HG02610 (cell line): ENCODE measurements at regions not wholly inside any gene's neighbourhood (a gene's known extent, or its start where the extent isn't known, plus 50 kb on each side); places are given as distances from the start of the nearest gene placed in this dataset.
A peak's percentile ranks its signal among the peaks of the same experiment; 100 is the strongest.
"Not testable (repeated sequence)": the region's sequence is repeated elsewhere in the genome, so short reads cannot be mapped to it uniquely, and the experiment has no call there.

Experiments
- ATAC-seq: cut with Tn5 transposase; IDR thresholded peaks from one replicate; pipeline ENCODE4 v1.9.1; 2021; ENCODE audit warnings: mild to moderate bottlenecking, moderate library complexity; ENCODE audit not compliant: unreplicated experiment

DNA sequence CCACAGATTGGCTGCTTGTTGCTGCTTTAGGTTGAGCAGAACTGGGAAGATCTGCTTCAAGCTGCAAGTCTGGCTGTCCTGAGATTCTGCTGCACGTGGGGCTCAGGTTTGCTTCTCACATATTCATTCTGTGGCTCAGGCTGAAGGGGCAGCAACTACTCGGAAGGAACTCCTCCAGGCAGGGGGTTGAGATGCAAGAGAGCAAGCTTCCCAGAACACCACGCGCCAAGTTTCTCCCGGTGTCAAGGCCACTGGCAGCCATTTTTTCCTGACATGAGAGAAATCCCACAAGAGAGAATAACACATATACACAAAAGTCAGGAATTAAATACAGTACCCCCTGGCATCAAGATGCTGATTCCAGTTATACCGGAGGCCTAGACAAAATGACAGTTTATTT lies 887.6 kb upstream of the SLC10A2 start:
- no peak for ATAC-seq

- no peak for ATAC-seq
These were observed 886.0 kb upstream of the SLC10A2 start for GRCh38 chr13:103952183-103952582.

GRCh38 chr13:103948426-103948825 lies 882.2 kb upstream of the SLC10A2 start:
- ATAC-seq = no peak

GRCh38 chr13:103945836-103946235 lies 879.6 kb upstream of the SLC10A2 start:
- no peak for ATAC-seq

DNA sequence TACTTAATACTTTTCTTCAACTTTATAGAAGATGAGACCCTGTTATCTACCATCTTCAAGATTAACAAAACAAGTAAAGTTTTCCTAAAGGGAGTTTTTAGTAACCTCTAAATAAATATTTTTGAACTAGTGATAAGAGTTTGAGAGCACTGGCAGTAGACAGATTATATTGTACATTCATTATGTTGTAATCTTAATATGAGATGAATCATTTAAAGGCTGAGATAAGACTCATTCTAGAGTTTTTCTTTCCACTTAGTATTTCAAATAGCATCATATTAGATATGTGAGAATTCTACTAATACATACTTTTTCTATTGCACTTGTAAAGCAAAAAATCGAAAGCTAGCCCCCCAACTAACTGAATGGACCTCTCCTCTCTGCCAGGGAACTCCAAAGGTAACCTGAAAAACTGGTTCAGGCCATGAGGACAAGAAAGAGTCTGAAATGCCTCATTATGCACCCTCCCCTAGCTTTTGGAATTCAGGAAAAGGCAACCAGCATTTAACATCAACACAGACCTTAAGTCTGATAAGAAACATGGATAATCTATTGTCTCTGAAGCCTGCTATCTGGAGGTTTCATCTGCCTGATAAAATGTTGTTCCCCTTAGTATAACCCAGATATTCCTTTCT lies 875.4 kb upstream of the SLC10A2 start:
- ATAC-seq = no peak

DNA sequence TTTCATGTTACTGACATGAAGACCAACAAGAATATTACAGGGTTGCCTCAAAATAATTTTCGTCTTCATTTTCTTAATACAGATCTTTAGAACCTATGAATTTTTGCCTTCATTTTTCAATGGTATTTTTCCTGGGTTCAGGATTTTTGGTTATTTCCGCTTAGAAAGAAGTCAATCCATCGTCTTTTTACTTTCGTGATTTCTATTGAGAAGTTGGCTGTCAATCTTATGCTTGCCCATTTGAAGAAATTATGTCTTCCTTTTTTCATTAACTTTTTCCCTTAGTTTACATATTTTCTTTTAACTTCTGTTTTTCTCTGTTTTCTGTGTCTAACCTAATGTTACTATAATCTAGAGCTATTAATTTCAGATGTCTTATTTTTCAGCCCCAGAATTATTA lies 868.9 kb upstream of the SLC10A2 start:
- no peak for ATAC-seq

DNA sequence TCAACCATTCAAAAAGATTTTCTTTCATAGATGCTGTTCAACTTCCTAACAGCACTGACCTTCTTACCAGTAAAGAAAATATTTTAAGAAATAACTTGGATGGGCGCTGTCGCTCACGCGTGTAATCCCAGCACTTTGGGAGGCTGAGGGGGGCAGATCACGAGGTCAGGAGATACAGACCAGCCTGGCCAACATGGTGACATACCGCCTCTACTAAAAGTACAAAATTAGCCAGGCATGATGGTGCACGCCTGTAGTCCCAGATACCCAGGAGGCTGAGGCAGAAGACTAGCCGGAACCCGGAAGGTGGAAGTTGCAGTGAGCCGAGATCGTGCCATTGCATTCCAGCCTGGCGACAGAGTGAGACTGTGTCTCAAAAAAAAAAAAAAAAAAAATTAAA lies 865.7 kb upstream of the SLC10A2 start:
- ATAC-seq = no peak

DNA sequence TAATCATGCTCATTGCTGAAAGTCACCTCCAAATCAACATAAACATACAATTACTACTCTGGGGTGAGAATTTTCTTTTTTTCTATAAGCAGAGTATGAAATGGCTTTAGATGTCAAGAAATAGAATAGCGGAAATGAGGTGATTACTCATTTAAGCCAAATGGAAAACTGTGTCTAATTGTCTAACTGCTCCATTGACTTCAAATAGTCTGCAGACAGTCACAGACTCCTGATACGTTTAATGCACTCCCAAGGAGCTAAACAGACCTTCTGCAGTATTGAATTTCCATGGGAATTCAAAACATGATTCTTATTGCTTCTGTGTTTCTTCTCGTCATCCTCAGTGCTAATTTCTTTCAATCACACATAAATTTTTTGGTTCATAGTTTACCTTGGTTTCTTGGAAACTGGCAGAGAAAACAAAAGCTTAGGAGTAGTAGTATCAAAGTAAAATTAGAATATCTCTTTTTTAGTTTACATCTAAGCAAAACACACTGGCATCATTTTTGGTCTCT lies 865.2 kb upstream of the SLC10A2 start:
- ATAC-seq = no peak

DNA sequence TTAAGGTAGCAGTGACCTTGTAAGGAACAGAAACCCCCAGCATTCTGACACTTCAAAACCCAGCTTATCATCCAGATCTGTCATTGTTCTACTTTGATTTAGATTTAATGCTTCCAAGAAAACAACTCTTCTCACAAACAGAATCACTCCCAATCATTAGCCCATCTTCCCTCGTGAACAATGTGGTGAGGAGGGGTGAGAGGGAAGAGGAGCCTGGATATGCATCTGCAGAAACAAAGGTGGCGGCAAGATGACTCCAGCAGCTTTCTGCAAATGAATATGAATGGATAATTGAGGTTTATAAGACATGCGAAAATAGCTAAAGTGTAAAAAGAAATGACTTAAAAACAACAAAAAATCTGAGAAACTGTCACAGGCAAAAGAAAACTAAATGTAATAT lies 859.9 kb upstream of the SLC10A2 start:
- no peak for ATAC-seq

DNA sequence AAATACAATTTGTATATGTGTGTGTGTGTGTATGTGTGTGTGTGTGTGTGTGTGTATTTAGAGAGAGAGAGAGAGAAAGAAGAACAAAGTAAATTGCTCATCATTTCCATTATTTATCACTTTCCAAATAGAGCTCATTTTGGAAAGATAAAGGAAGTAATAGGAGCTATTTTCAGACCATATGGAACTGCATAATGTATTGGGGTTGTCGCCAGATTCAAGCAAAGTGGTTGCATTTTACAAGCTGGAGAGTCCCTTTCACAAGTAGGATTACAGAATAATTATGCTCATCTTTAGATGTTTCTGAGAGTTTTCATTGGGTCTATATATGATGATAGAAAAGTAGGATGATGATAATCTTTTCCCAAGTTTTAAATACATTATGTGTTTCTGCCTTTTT lies 842.7 kb upstream of the SLC10A2 start:
- ATAC-seq = no peak

DNA sequence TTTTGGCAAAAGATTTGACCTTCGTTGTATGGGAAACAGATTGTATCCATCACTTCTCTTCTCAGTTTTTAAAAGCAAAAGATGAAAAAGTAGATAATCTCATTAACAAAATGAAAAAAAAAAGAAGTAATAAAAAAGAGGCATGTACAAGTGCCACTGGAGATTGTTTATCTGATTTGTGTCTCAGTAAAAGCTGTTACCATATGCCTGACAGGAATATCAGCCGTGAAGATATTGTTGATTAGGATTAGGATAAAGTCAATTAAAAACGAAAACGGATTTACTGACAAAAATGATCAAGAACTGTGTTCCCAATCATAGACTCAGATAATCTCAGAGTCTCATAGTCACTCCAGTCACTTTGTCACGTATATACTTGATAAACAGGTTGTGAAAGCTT lies 842.1 kb upstream of the SLC10A2 start:
- no peak for ATAC-seq

GRCh38 chr13:103903790-103904189 lies 837.6 kb upstream of the SLC10A2 start:
- ATAC-seq = no peak

GRCh38 chr13:103898481-103898880 lies 832.3 kb upstream of the SLC10A2 start:
- no peak for ATAC-seq

GRCh38 chr13:103895835-103896531 lies 829.8 kb upstream of the SLC10A2 start:
- no peak for ATAC-seq

DNA sequence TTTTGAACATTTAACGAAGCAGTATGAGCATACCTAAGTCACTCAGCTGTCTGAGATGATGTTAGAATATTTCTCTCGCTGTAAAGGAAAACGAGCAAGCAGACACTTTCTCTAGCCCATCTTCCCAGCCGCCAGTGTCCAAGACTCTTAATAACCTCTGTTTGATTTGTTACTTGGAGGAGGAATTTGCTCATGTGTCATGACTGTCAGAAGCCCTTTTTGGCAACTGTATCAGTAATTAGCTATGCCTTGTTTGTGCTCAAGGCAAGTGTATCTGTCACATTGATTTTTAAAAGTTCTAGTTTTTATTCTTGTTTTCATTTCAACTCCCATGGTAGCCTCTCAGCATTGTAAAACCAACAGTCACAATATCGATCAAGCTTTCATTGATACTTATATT lies 828.4 kb upstream of the SLC10A2 start:
- no peak for ATAC-seq

- no peak for ATAC-seq
These were observed 818.0 kb upstream of the SLC10A2 start for GRCh38 chr13:103884101-103884723.

DNA sequence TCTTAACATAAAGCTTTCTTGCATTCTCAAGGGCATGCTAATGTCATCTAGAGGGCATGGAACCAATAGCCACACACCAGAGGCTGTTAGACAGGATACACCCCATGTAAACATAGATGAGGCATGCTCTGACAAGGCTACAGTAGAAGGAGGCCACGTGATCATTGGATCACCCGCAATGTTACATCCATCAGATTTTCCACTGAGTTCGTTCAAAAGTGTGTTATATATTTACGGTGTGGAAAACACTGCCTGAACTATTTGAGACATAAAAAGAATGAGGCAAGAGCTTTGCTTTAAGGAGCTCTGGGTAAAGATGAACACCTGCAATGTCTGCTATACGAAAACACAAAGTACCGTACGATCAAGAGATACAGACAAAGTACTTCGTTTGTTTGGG lies 817.5 kb upstream of the SLC10A2 start:
- no peak for ATAC-seq

DNA sequence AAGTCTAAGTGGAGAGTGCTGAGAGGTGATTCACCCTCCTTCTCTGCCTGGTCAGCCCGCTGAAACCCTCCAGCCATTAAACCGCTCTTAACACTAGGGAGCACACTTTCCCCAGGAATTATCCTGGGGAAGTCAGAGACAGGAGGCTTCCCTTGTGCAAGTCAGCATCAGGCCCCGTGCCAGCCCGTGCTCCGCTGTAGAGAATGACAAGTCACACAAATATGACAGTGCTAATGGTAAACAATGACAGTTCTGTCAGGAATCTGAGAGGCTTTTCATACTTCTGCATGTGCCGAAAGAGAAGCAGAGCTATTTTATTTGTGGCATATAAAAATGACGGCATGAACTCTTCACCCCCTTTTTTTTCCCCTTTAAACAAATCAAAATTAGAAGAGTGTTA lies 816.9 kb upstream of the SLC10A2 start:
- peak; percentile 39 for ATAC-seq

GRCh38 chr13:103880146-103880545 lies 813.9 kb upstream of the SLC10A2 start:
- not testable (repeated sequence) for ATAC-seq

- no peak for ATAC-seq
These were observed 812.8 kb upstream of the SLC10A2 start for GRCh38 chr13:103878891-103879605.

- no peak for ATAC-seq
These were observed 810.4 kb upstream of the SLC10A2 start for GRCh38 chr13:103876571-103876970.

- no peak for ATAC-seq
These were observed 807.5 kb upstream of the SLC10A2 start for GRCh38 chr13:103873725-103874124.
